HepG2 (cell line): ENCODE measurements at regions not wholly inside any gene's neighbourhood (a gene's known extent, or its start where the extent isn't known, plus 50 kb on each side); places are given as distances from the start of the nearest gene placed in this dataset.
A peak's percentile ranks its signal among the peaks of the same experiment; 100 is the strongest.

Source experiments
- ATAC-seq: fragments of 200-7000 bp; cut with Tn5 transposase; 3 replicates; pipeline ENCODE4 v1.9.1; 2020; ENCODE audit warnings: mild to moderate bottlenecking, moderate library complexity
- BruUV-seq: library from RNA; stranded (reverse); fragments of 400-500 nt; replicated peaks from 2 replicates; lab custom pipeline; 2021; lab: Mats Ljungman, UMichigan
- CTCF ChIA-PET: fragments of 300-600 bp; formaldehyde crosslinking; extraction: SDS; loops from one replicate; lab custom pipeline; 2021; ENCODE audit warnings: low total read pairs, inconsistent platforms, low intra/inter-chr PET ratio; lab: Yijun Ruan, JAX
- POLR2A ChIA-PET: fragments of 350-600 bp; sonication (Branson Sonifier 250); formaldehyde crosslinking; loops from one replicate; lab custom pipeline; 2020; ENCODE audit warnings: antibody characterized with exemption, inconsistent platforms; lab: Yijun Ruan, JAX
- DNase-seq: peaks from one replicate; pipeline ENCODE4 v3.0.0-alpha.2; 2015; ENCODE audit warnings: low spot score
- FAIRE-seq: peaks from 3 replicates; lab custom pipeline; 2011; peaks lifted over from hg19 to GRCh38; lab: Jason Lieb, UNC
- H2AFZ ChIP-seq: one replicate; pipeline ENCODE4 v1.6.1; 2011; ENCODE audit warnings: low read length, inconsistent platforms
- H3K27ac ChIP-seq: fragments of 300-600 bp; 3 replicates; pipeline ENCODE4 v1.8.0; 2011; ENCODE audit warnings: mixed run types, mild to moderate bottlenecking, mixed read lengths, low read length, inconsistent platforms; ENCODE audit not compliant: insufficient read depth; ENCODE audit errors: extremely low read length
- H3K27me3 ChIP-seq, 2 experiments: fragments of 200-600 bp in 1 of 2; 2 replicates in 1 of 2; 3 replicates in 1 of 2; pipeline versions ENCODE4 v1.6.0 to v1.8.0; 2011; ENCODE audit warnings: low read length in 2 of 2, mild to moderate bottlenecking in 2 of 2, moderate library complexity in 2 of 2, inconsistent platforms in 1 of 2; ENCODE audit not compliant: insufficient read depth in 2 of 2, control insufficient read depth in 1 of 2
- H3K36me3 ChIP-seq, 2 experiments: fragments of 200-600 bp in 1 of 2; replicated peaks in 1 of 2; 2 replicates in 1 of 2; 3 replicates in 1 of 2; pipeline versions ENCODE4 v1.5.1 to v1.8.0; 2011; ENCODE audit warnings: low read length in 2 of 2, inconsistent platforms in 1 of 2; ENCODE audit not compliant: insufficient read depth in 2 of 2, control insufficient read depth in 1 of 2
- H3K4me1 ChIP-seq: 2 replicates; pipeline ENCODE4 v1.5.1; 2012; ENCODE audit warnings: low read length, inconsistent platforms; ENCODE audit not compliant: insufficient read depth
- H3K4me2 ChIP-seq: 2 replicates; pipeline ENCODE4 v1.6.0; 2011; ENCODE audit warnings: low read depth, low read length, inconsistent platforms
- H3K4me3 ChIP-seq, 3 experiments: fragments of 200-600 bp in 1 of 3; sonication (generic), shearing (Covaris generic) in 1 of 3; replicated peaks in 1 of 3; 2 replicates each; pipeline ENCODE4 v1.5.1; 2011 to 2016; ENCODE audit warnings: low read length in 3 of 3, inconsistent platforms in 2 of 3, low read depth in 2 of 3, mild to moderate bottlenecking in 2 of 3, control low read depth in 1 of 3, mixed read lengths in 1 of 3; ENCODE audit not compliant: insufficient read depth in 1 of 3
- H3K79me2 ChIP-seq: one replicate; pipeline ENCODE4 v1.6.1; 2011; ENCODE audit warnings: low read length, inconsistent platforms; ENCODE audit not compliant: insufficient read depth
- H3K9ac ChIP-seq: 2 replicates; pipeline ENCODE4 v1.6.0; 2011; ENCODE audit warnings: mild to moderate bottlenecking, low read depth, low read length, inconsistent platforms; ENCODE audit not compliant: insufficient read depth
- H3K9me3 ChIP-seq: 2 replicates; pipeline ENCODE4 v1.5.1; 2012; ENCODE audit warnings: mild to moderate bottlenecking, low read length
- H4K20me1 ChIP-seq: 2 replicates; pipeline ENCODE4 v1.6.0; 2011; ENCODE audit warnings: inconsistent platforms, mild to moderate bottlenecking, low read length, moderate library complexity; ENCODE audit not compliant: insufficient read depth
- ATM ChIP-seq: fragments of 450-650 bp; IDR thresholded peaks from 2 replicates; pipeline ENCODE4 v1.7.1; 2017; ENCODE audit warnings: mild to moderate bottlenecking, borderline replicate concordance
- IKZF1 ChIP-seq: fragments of 450-650 bp; IDR thresholded peaks from 2 replicates; pipeline ENCODE4 v1.7.1; 2016
- MAFG ChIP-seq: sonication (generic); formaldehyde crosslinking; IDR thresholded peaks from 2 replicates; pipeline ENCODE4 v1.5.1; 2020; ENCODE audit warnings: mild to moderate bottlenecking, missing genetic modification reagents
- NFATC3 ChIP-seq: sonication (generic); formaldehyde crosslinking; IDR thresholded peaks from 2 replicates; pipeline ENCODE4 v1.5.1; 2020; ENCODE audit warnings: mild to moderate bottlenecking, missing genetic modification reagents
- POLR2G ChIP-seq: fragments of 200-400 bp; formaldehyde crosslinking; IDR thresholded peaks from 2 replicates; pipeline ENCODE4 v1.6.1; 2018; ENCODE audit warnings: mild to moderate bottlenecking, low read depth, low read length, moderate library complexity
- TCF7 ChIP-seq: sonication (generic); IDR thresholded peaks from 2 replicates; pipeline ENCODE4 v1.6.1; 2016; ENCODE audit warnings: antibody characterized with exemption, low read depth
- ZBTB8A ChIP-seq: sonication (generic); formaldehyde crosslinking; IDR thresholded peaks from 2 replicates; pipeline ENCODE4 v1.4.0; 2020; ENCODE audit warnings: mild to moderate bottlenecking, low read depth, missing genetic modification reagents, borderline replicate concordance
- ZNF230 ChIP-seq: sonication (generic); formaldehyde crosslinking; IDR thresholded peaks from 2 replicates; pipeline ENCODE4 v1.4.0; 2020; ENCODE audit warnings: mild to moderate bottlenecking, missing genetic modification reagents
- ZNF33A ChIP-seq: sonication (generic); formaldehyde crosslinking; IDR thresholded peaks from 2 replicates; pipeline ENCODE4 v1.5.1; 2020; ENCODE audit warnings: missing genetic modification reagents, mild to moderate bottlenecking, moderate library complexity, borderline replicate concordance
- ZNF546 ChIP-seq: sonication (generic); formaldehyde crosslinking; conservative IDR thresholded peaks from 2 replicates; pipeline ENCODE4 v1.8.1; 2023; ENCODE audit warnings: mild to moderate bottlenecking, missing genetic modification reagents
- ZNF589 ChIP-seq: sonication (generic); formaldehyde crosslinking; conservative IDR thresholded peaks from 2 replicates; pipeline ENCODE4 v1.8.0; 2022; ENCODE audit warnings: mild to moderate bottlenecking, moderate library complexity, missing genetic modification reagents
- ZNF746 ChIP-seq: sonication (generic); formaldehyde crosslinking; IDR thresholded peaks from 2 replicates; pipeline ENCODE4 v1.8.0; 2022; ENCODE audit warnings: mild to moderate bottlenecking, missing genetic modification reagents
- WGBS: methylation state at CpG from one replicate; pipeline ENCODE4 v1.1.6; 2017; ENCODE audit warnings: low lambda C conversion rate; 5-methylcytosine and 5-hydroxymethylcytosine counted together
- in situ Hi-C: cut with HindIII; loops from 2 replicates; pipeline ENCODE4 v1.10.0; 2017; ENCODE audit warnings: low pct_unique_long_range_greater_than_20kb; ENCODE audit not compliant: extremely low pct_ligation_motif_present
- intact Hi-C: fragments of 100-400 bp; cut with micrococcal nuclease; formaldehyde crosslinking; loops from one replicate; pipeline ENCODE4 v1.10.0; 2022; ENCODE audit not compliant: unreplicated experiment
- TF ChIP-seq, protein P1 (sequence below): fragments of 450-650 bp; IDR thresholded peaks from 2 replicates; pipeline ENCODE4 v1.6.1; 2016
- TF ChIP-seq, protein P2 (sequence below): sonication (generic); formaldehyde crosslinking; IDR thresholded peaks from 2 replicates; pipeline ENCODE4 v1.5.1; 2020; ENCODE audit warnings: missing genetic modification reagents, mild to moderate bottlenecking, borderline replicate concordance
- TF ChIP-seq, protein P3 (sequence below), 2 experiments: IDR thresholded peaks; 2 replicates each; pipeline ENCODE4 v1.6.1; 2011 to 2012; ENCODE audit warnings: low read length in 2 of 2, borderline replicate concordance in 1 of 2, low read depth in 1 of 2, mild to moderate bottlenecking in 1 of 2, moderate library complexity in 1 of 2

DNA sequence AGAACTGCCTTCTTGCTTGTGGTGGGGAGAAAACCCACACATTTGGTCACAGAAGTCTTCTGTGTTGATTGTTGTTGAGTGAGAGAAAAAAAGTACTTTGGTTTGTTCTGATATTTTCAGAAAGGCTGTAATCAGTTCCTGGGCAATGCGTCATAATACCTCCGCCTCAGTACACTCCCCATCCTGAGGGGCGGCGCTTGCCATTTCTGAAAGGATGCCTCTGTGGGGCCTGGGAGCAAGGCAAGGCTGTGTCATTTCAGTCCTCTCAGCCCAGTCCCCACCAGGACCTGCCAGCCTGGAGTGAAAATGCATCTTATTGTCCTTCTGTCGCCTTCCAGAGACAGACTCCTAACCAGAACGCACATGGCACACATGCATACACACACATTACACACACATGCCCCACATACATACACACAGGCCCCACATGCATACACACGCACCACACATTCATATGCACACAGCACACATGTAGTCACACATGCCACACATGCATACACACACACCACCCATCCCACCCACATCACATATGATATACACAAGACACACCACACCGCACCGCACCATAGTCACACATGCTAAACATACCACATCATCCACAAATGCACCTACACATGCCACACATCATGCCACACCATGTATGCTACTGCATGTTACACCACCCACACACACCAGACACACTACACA, 90.0 kb downstream of the CXCL12 start:
- no peak overlapping the region for H3K9ac ChIP-seq
- no peaks in the 10 kb centered on the region for H4K20me1 ChIP-seq
- in situ Hi-C loops (no loop called here), intact Hi-C loops (no loop called here)
- no TSS peak for BruUV-seq
- 94% methylated on average over 9 of the region's 9 CpGs for WGBS
- no peak overlapping the region for H2AFZ ChIP-seq
- no peak overlapping the region for H3K4me2 ChIP-seq
- FAIRE-seq (no peak), DNase-seq (no peak), ATAC-seq (no peak)
- POLR2A ChIA-PET: no interaction called here
- H3K27me3 ChIP-seq: no peaks in the 10 kb centered on the region
- H3K36me3 ChIP-seq: no peaks in the 10 kb centered on the region
- H3K9me3 ChIP-seq: no peaks in the 10 kb centered on the region
- TF ChIP-seq ATM (0 out of 2 replicates have a peak, but pooled peaks have one; percentile 3), MAFG (CRISPR knock-in tag) (no peak), ZNF546 (CRISPR knock-in tag) (no peak), ZNF746 (CRISPR knock-in tag) (no peak), POLR2G (no peak), ZNF589 (CRISPR knock-in tag) (no peak), IKZF1 (no peak), TCF7 (no peak), ZBTB8A (CRISPR knock-in tag) (no peak), NFATC3 (CRISPR knock-in tag) (no peak), ZNF230 (no peak), ZNF33A (CRISPR knock-in tag) (no peak)
- TF ChIP-seq, protein P1, sequence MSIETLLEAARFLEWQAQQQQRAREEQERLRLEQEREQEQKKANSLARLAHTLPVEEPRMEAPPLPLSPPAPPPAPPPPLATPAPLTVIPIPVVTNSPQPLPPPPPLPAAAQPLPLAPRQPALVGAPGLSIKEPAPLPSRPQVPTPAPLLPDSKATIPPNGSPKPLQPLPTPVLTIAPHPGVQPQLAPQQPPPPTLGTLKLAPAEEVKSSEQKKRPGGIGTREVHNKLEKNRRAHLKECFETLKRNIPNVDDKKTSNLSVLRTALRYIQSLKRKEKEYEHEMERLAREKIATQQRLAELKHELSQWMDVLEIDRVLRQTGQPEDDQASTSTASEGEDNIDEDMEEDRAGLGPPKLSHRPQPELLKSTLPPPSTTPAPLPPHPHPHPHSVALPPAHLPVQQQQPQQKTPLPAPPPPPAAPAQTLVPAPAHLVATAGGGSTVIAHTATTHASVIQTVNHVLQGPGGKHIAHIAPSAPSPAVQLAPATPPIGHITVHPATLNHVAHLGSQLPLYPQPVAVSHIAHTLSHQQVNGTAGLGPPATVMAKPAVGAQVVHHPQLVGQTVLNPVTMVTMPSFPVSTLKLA: peak; percentile 92
- TF ChIP-seq, protein P2, sequence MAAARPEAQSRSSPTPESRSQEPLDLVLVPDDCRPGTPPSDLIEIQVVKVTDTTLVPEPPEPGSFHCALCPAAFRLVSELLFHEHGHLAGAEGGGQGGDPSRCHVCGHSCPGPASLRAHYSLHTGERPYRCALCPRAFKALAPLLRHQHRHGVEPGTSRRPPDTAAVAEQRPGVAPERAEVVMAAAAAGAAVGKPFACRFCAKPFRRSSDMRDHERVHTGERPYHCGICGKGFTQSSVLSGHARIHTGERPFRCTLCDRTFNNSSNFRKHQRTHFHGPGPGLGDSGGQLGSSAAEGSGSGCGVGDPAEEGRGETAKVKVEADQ (CRISPR knock-in tag): no peak
- TF ChIP-seq, protein P3, sequence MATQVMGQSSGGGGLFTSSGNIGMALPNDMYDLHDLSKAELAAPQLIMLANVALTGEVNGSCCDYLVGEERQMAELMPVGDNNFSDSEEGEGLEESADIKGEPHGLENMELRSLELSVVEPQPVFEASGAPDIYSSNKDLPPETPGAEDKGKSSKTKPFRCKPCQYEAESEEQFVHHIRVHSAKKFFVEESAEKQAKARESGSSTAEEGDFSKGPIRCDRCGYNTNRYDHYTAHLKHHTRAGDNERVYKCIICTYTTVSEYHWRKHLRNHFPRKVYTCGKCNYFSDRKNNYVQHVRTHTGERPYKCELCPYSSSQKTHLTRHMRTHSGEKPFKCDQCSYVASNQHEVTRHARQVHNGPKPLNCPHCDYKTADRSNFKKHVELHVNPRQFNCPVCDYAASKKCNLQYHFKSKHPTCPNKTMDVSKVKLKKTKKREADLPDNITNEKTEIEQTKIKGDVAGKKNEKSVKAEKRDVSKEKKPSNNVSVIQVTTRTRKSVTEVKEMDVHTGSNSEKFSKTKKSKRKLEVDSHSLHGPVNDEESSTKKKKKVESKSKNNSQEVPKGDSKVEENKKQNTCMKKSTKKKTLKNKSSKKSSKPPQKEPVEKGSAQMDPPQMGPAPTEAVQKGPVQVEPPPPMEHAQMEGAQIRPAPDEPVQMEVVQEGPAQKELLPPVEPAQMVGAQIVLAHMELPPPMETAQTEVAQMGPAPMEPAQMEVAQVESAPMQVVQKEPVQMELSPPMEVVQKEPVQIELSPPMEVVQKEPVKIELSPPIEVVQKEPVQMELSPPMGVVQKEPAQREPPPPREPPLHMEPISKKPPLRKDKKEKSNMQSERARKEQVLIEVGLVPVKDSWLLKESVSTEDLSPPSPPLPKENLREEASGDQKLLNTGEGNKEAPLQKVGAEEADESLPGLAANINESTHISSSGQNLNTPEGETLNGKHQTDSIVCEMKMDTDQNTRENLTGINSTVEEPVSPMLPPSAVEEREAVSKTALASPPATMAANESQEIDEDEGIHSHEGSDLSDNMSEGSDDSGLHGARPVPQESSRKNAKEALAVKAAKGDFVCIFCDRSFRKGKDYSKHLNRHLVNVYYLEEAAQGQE (IDR thresholded peaks at IDR 0.05; ENCODE audit: borderline replicate concordance in 1 of 2, low read depth in 1 of 2, low read length in 2 of 2): no peak
- H3K4me3 ChIP-seq: no peak overlapping the region
- H3K4me1 ChIP-seq: peaks cover 9% of the 10 kb centered on the region; the same call in 1 of the 2 replicates
- CTCF ChIA-PET: no interaction called here
- H3K79me2 ChIP-seq: no peaks in the 10 kb centered on the region
- no peak overlapping the region for H3K27ac ChIP-seq
